ENCODE measurements at regions not wholly inside any gene's neighbourhood (a gene's known extent, or its start where the extent isn't known, plus 50 kb on each side); places are given as distances from the start of the nearest gene placed in this dataset.

- TF ChIP-seq, protein P1, sequence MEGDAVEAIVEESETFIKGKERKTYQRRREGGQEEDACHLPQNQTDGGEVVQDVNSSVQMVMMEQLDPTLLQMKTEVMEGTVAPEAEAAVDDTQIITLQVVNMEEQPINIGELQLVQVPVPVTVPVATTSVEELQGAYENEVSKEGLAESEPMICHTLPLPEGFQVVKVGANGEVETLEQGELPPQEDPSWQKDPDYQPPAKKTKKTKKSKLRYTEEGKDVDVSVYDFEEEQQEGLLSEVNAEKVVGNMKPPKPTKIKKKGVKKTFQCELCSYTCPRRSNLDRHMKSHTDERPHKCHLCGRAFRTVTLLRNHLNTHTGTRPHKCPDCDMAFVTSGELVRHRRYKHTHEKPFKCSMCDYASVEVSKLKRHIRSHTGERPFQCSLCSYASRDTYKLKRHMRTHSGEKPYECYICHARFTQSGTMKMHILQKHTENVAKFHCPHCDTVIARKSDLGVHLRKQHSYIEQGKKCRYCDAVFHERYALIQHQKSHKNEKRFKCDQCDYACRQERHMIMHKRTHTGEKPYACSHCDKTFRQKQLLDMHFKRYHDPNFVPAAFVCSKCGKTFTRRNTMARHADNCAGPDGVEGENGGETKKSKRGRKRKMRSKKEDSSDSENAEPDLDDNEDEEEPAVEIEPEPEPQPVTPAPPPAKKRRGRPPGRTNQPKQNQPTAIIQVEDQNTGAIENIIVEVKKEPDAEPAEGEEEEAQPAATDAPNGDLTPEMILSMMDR (IDR thresholded peaks at IDR 0.05) = no peak
- no peak for TF ChIP-seq POLR2A (IDR thresholded peaks at IDR 0.05)
Observed at GRCh38 chr1:36534711-36535412, 52.1 kb upstream of the CSF3R start.

Measured in prostate gland (tissue), 2 donors.